Erythroblast (primary cell): ENCODE measurements at regions not wholly inside any gene's neighbourhood (a gene's known extent, or its start where the extent isn't known, plus 50 kb on each side); places are given as distances from the start of the nearest gene placed in this dataset.

Experiments
- DNase-seq, 2 experiments: peaks; one replicate each; lab custom pipeline; 2025; lab: John Stamatoyannopoulos, UW
- GATA1 ChIP-seq: IDR thresholded peaks from 2 replicates; pipeline ENCODE4 v1.6.1; 2011; ENCODE audit warnings: low read depth, mild to moderate bottlenecking, control low read depth, low read length, moderate library complexity
- POLR2A ChIP-seq: IDR thresholded peaks from 2 replicates; pipeline ENCODE4 v1.6.1; 2011; ENCODE audit warnings: mild to moderate bottlenecking, low read length

GRCh38 chr2:220178991-220179695 lies 551.7 kb downstream of the SLC4A3 start:
- no peak for TF ChIP-seq GATA1
- TF ChIP-seq POLR2A = no peak
- DNase-seq = no peak

- DNase-seq = no peak
- TF ChIP-seq POLR2A = no peak
- TF ChIP-seq GATA1 = no peak
Measured at GRCh38 chr2:220181165-220181564, 553.7 kb downstream of the SLC4A3 start.

GRCh38 chr2:220182790-220183189 lies 555.4 kb downstream of the SLC4A3 start:
- no peak for DNase-seq
- TF ChIP-seq GATA1 (no peak), POLR2A (no peak)

GRCh38 chr2:220185766-220186305 lies 558.4 kb downstream of the SLC4A3 start:
- DNase-seq = no peak
- no peak for TF ChIP-seq GATA1
- no peak for TF ChIP-seq POLR2A

- no peak for DNase-seq
- TF ChIP-seq GATA1 = no peak
Measured at GRCh38 chr2:220188031-220188430, 560.6 kb downstream of the SLC4A3 start.

- TF ChIP-seq GATA1 = no peak
- no peak for TF ChIP-seq POLR2A
Measured at GRCh38 chr2:220191031-220191430, 563.6 kb downstream of the SLC4A3 start.

GRCh38 chr2:220191737-220192136 lies 564.3 kb downstream of the SLC4A3 start:
- TF ChIP-seq GATA1 (no peak), POLR2A (no peak)
- no peak for DNase-seq

More at GRCh38 chr2:220191031-220191430, 563.6 kb downstream of the SLC4A3 start:
- DNase-seq = no peak

GRCh38 chr2:220192994-220193753 lies 565.7 kb downstream of the SLC4A3 start:
- DNase-seq = no peak
- TF ChIP-seq POLR2A (no peak), GATA1 (no peak)

- no peak for DNase-seq
- TF ChIP-seq GATA1 = no peak
- no peak for TF ChIP-seq POLR2A
Measured at GRCh38 chr2:220194630-220195584, 567.5 kb downstream of the SLC4A3 start.

GRCh38 chr2:220198896-220199295 lies 571.5 kb downstream of the SLC4A3 start:
- no peak for DNase-seq
- TF ChIP-seq POLR2A (no peak), GATA1 (no peak)

GRCh38 chr2:220202066-220202465 lies 574.6 kb downstream of the SLC4A3 start:
- no peak for DNase-seq
- TF ChIP-seq GATA1 (no peak), POLR2A (no peak)

GRCh38 chr2:220209093-220209492 lies 581.7 kb downstream of the SLC4A3 start:
- no peak for TF ChIP-seq POLR2A
- TF ChIP-seq GATA1 = no peak
- no peak for DNase-seq

- DNase-seq = no peak
- TF ChIP-seq POLR2A (no peak), GATA1 (no peak)
Measured at GRCh38 chr2:220209751-220210150, 582.3 kb downstream of the SLC4A3 start.
